ENCODE measurements at regions not wholly inside any gene's neighbourhood (a gene's known extent, or its start where the extent isn't known, plus 50 kb on each side); places are given as distances from the start of the nearest gene placed in this dataset.
"Not testable (repeated sequence)": the region's sequence is repeated elsewhere in the genome, so short reads cannot be mapped to it uniquely, and the experiment has no call there.

DNA sequence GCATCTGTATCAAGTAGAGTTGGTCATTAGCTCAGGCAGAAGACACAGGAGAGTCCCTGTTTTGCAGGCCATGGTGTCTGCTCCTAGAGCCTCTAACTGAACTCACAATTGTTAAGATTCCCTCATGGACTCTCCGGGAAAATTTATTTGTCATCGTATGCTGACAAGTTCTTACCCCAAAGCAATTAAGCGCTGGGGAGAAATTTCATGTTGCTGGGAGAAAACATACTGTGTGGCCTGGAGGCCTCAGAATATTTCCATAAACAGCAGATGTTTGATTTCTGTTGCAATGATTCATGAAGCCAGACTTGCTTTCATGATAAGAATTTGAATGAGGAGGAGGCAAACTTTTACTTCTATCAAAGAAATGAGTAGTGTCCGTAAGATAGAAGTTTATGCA lies 583.2 kb downstream of the GATA3 start:
- Histone ChIP-seq H3K4me3 (ENCODE audit: low read length) (no peak overlapping the region), H3K4me1 (ENCODE audit: insufficient read depth, low read length) (no peaks in the 10 kb centered on the region), H3K9me3 (ENCODE audit: low read depth, low read length) (no peaks in the 10 kb centered on the region), H3K27me3 (ENCODE audit: insufficient read depth, low read length) (no peaks in the 10 kb centered on the region)

- H3K27me3 ChIP-seq (ENCODE audit: insufficient read depth, low read length) = no peaks in the 10 kb centered on the region
- no peak overlapping the region for H3K4me3 ChIP-seq (ENCODE audit: low read length)
- no peaks in the 10 kb centered on the region for H3K4me1 ChIP-seq (ENCODE audit: insufficient read depth, low read length)
- H3K9me3 ChIP-seq (ENCODE audit: low read depth, low read length) = no peaks in the 10 kb centered on the region
Observed at GRCh38 chr10:8638088-8638672, 583.7 kb downstream of the GATA3 start.

DNA sequence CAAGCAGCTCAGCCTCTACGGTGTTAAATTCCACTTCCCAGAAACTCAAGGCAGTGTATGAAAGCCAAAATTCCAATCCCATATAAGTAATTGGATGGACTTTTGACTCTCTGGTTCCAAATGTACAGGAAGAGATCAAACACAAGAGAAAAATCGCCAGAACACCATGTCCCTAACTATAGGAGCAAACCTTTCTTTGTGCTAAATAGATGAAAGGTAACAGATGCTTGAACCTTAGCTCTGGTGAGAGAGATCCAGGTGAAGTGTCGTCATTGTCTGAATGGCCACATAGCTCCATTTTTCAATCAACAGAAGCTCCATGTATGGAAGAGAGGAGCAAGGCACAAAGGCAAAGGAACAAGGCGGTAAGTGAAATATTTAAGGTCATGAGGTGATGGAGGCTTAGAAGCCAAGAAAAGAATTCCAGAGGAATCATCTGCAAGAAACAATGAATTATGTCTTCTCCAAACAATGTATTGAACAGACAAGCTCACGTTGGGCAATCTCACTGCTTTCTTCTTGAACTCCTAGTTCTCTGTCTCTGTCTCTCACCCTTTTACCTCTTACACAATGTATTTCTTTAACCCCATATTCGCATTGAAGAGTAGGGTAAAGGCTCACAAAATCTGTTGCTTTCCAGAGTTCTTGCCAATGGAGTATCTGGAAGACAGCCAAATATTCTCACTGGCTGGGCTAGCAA lies 585.1 kb downstream of the GATA3 start:
- Histone ChIP-seq H3K27me3 (ENCODE audit: insufficient read depth, low read length) (no peaks in the 10 kb centered on the region), H3K4me3 (ENCODE audit: low read length) (no peak overlapping the region), H3K4me1 (ENCODE audit: insufficient read depth, low read length) (no peaks in the 10 kb centered on the region), H3K9me3 (ENCODE audit: low read depth, low read length) (no peaks in the 10 kb centered on the region)

DNA sequence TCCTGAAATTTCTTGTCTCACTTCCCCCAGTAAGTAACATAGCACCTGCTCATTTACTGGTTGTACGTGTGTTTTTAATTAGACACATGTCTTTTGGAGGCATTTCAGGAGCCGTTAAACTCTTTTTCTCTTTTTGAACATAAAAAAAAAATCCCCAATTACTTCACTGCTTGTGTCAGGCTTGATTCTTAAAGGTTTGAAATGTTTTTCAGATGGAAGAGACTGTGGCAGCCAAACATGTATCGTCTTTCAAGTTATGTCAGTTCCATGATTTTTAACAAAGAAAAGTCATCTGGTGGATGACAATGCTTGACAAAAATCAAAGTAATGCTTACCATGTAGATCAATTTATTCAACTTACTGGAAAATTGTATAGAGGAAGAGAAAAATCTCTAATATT lies 585.8 kb downstream of the GATA3 start:
- H3K4me3 ChIP-seq (ENCODE audit: low read length) = no peak overlapping the region
- H3K9me3 ChIP-seq (ENCODE audit: low read depth, low read length) = no peaks in the 10 kb centered on the region
- H3K4me1 ChIP-seq (ENCODE audit: insufficient read depth, low read length) = no peaks in the 10 kb centered on the region
- no peaks in the 10 kb centered on the region for H3K27me3 ChIP-seq (ENCODE audit: insufficient read depth, low read length)

DNA sequence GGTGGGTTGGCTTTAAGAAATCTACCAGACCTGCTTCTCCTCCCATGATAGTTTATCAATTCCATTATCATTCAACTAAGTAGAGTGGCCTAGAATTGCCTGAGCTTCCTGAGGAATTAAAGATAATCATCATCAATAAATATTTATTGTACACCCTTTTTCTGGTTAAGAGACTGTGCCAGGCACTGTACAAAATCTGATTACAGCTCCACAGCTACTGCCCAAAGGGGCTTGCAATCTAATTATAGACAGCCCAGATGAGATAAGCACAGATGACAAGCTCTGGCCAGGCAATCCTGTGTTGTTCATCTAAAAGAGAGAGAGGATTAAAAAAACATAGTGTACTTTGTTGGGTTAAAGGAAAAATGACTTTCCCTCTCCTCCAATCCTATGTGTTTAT lies 586.4 kb downstream of the GATA3 start:
- Histone ChIP-seq H3K4me1 (ENCODE audit: insufficient read depth, low read length) (no peaks in the 10 kb centered on the region), H3K4me3 (ENCODE audit: low read length) (no peak overlapping the region), H3K9me3 (ENCODE audit: low read depth, low read length) (no peaks in the 10 kb centered on the region), H3K27me3 (ENCODE audit: insufficient read depth, low read length) (no peaks in the 10 kb centered on the region)

GRCh38 chr10:8656261-8656660 lies 601.8 kb downstream of the GATA3 start:
- Histone ChIP-seq H3K4me1 (ENCODE audit: insufficient read depth, low read length) (no peaks in the 10 kb centered on the region), H3K27me3 (ENCODE audit: insufficient read depth, low read length) (no peaks in the 10 kb centered on the region), H3K4me3 (ENCODE audit: low read length) (no peak overlapping the region), H3K9me3 (ENCODE audit: low read depth, low read length) (no peaks in the 10 kb centered on the region)

- Histone ChIP-seq H3K27me3 (ENCODE audit: insufficient read depth, low read length) (no peaks in the 10 kb centered on the region), H3K4me3 (ENCODE audit: low read length) (no peak overlapping the region), H3K4me1 (ENCODE audit: insufficient read depth, low read length) (no peaks in the 10 kb centered on the region), H3K9me3 (ENCODE audit: low read depth, low read length) (no peaks in the 10 kb centered on the region)
Observed at GRCh38 chr10:8659982-8660381, 605.5 kb downstream of the GATA3 start.

GRCh38 chr10:8661886-8662285 lies 607.4 kb downstream of the GATA3 start:
- H3K4me3 ChIP-seq (ENCODE audit: low read length) = no peak overlapping the region
- H3K9me3 ChIP-seq (ENCODE audit: low read depth, low read length) = no peaks in the 10 kb centered on the region
- no peaks in the 10 kb centered on the region for H3K4me1 ChIP-seq (ENCODE audit: insufficient read depth, low read length)
- H3K27me3 ChIP-seq (ENCODE audit: insufficient read depth, low read length) = no peaks in the 10 kb centered on the region

- Histone ChIP-seq H3K27me3 (ENCODE audit: insufficient read depth, low read length) (no peaks in the 10 kb centered on the region), H3K9me3 (ENCODE audit: low read depth, low read length) (no peaks in the 10 kb centered on the region), H3K4me3 (ENCODE audit: low read length) (no peak overlapping the region), H3K4me1 (ENCODE audit: insufficient read depth, low read length) (no peaks in the 10 kb centered on the region)
Observed at GRCh38 chr10:8663131-8663530, 608.6 kb downstream of the GATA3 start.

- Histone ChIP-seq H3K4me3 (ENCODE audit: low read length) (no peak overlapping the region), H3K27me3 (ENCODE audit: insufficient read depth, low read length) (no peaks in the 10 kb centered on the region), H3K9me3 (ENCODE audit: low read depth, low read length) (no peaks in the 10 kb centered on the region), H3K4me1 (ENCODE audit: insufficient read depth, low read length) (no peaks in the 10 kb centered on the region)
Observed at GRCh38 chr10:8665322-8665721, 610.8 kb downstream of the GATA3 start.

DNA sequence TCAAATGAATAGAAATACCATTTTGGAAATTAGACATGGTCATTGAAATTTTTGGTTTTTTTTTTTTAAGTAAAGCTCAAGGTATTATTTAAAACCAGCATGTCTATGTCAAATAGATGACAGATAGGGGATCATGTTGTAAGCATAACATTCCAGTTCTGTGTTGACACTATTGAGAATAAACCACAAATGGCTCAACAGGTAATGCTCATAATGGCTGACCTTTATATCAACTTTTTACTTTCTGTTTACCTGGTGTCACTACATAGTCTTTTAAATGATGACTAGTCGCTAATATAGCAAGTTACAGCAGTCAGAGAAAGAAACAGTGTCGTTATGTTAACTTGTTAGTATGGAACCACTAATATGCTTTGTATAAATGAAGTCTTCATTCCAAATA lies 616.0 kb downstream of the GATA3 start:
- no peaks in the 10 kb centered on the region for H3K9me3 ChIP-seq (ENCODE audit: low read depth, low read length)
- H3K4me1 ChIP-seq (ENCODE audit: insufficient read depth, low read length) = no peaks in the 10 kb centered on the region
- H3K27me3 ChIP-seq (ENCODE audit: insufficient read depth, low read length) = no peaks in the 10 kb centered on the region
- no peak overlapping the region for H3K4me3 ChIP-seq (ENCODE audit: low read length)

GRCh38 chr10:8674230-8674629 lies 619.7 kb downstream of the GATA3 start:
- Histone ChIP-seq H3K9me3 (ENCODE audit: low read depth, low read length) (no peaks in the 10 kb centered on the region), H3K4me1 (ENCODE audit: insufficient read depth, low read length) (no peaks in the 10 kb centered on the region), H3K27me3 (ENCODE audit: insufficient read depth, low read length) (no peaks in the 10 kb centered on the region), H3K4me3 (ENCODE audit: low read length) (no peak overlapping the region)

- H3K4me3 ChIP-seq (ENCODE audit: low read length) = no peak overlapping the region
- no peaks in the 10 kb centered on the region for H3K27me3 ChIP-seq (ENCODE audit: insufficient read depth, low read length)
- H3K9me3 ChIP-seq (ENCODE audit: low read depth, low read length) = no peaks in the 10 kb centered on the region
- no peaks in the 10 kb centered on the region for H3K4me1 ChIP-seq (ENCODE audit: insufficient read depth, low read length)
Observed at GRCh38 chr10:8677642-8678041, 623.2 kb downstream of the GATA3 start.

DNA sequence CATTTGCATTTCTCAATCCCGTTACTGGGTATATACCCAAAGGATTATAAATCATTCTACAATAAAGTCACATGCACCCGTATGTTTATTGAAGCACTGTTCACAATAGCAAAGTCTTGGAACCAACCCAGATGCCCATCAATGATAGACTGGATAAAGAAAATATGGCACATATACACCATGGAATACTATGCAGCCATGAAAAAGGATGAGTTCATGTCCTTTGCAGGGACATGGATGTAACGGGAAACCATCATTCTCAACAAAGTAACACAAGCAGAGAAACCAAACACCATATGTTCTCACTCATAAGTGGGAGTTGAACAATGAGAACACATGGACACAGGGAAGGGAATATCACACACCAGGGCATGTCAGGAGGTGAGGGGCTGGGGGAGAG lies 630.4 kb downstream of the GATA3 start:
- not testable (repeated sequence) for H3K4me1 ChIP-seq (ENCODE audit: insufficient read depth, low read length); H3K9me3 ChIP-seq (ENCODE audit: low read depth, low read length)

GRCh38 chr10:8688881-8689280 lies 634.4 kb downstream of the GATA3 start:
- Histone ChIP-seq H3K9me3 (ENCODE audit: low read depth, low read length) (no peaks in the 10 kb centered on the region), H3K4me3 (ENCODE audit: low read length) (no peak overlapping the region), H3K27me3 (ENCODE audit: insufficient read depth, low read length) (no peaks in the 10 kb centered on the region), H3K4me1 (ENCODE audit: insufficient read depth, low read length) (no peaks in the 10 kb centered on the region)

More for the DNA sequence above, 630.4 kb downstream of the GATA3 start:
- not testable (repeated sequence) for H3K27me3 ChIP-seq (ENCODE audit: insufficient read depth, low read length); H3K4me3 ChIP-seq (ENCODE audit: low read length)

DNA sequence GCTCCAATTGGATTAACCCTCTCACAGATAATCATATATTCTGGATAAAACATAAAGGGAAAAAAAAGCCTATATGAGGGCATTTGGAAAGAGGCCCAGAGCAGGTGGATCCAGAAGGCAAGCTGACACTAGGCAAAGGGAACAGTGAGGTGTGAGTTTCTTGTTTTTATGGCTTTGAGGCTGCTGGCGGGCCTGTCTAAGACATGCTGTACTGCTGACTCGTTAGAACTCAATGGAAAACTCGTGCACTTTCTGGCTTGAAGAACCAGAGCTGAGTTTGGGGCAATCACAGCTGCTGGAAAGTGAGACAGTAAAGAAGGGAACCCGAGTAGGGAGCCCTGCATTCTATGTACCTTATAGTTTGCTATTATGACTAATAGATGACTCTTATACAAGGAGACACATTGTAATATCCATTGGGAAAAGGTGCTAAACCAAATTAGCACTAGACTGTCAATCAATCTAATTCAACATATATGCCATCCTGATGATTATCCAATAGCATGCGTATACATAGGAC lies 637.1 kb downstream of the GATA3 start:
- Histone ChIP-seq H3K4me1 (ENCODE audit: insufficient read depth, low read length) (no peaks in the 10 kb centered on the region), H3K9me3 (ENCODE audit: low read depth, low read length) (no peaks in the 10 kb centered on the region), H3K27me3 (ENCODE audit: insufficient read depth, low read length) (no peaks in the 10 kb centered on the region), H3K4me3 (ENCODE audit: low read length) (no peak overlapping the region)

Data from mononuclear cell (primary cell).